OCI-LY3 (cell line): ENCODE measurements at regions not wholly inside any gene's neighbourhood (a gene's known extent, or its start where the extent isn't known, plus 50 kb on each side); places are given as distances from the start of the nearest gene placed in this dataset.

ENCODE experiments used
- EZH2phosphoT487 ChIP-seq: fragments of 200-600 bp; shearing (Covaris generic); IDR thresholded peaks from 2 replicates; pipeline ENCODE4 v1.6.1; 2018; ENCODE audit warnings: antibody characterized with exemption, mixed run types, low read depth
- TF ChIP-seq, protein P1 (sequence below): fragments of 200-600, 300-600 bp; sonication (generic); IDR thresholded peaks from 2 replicates; pipeline ENCODE4 v1.5.1; 2014; ENCODE audit warnings: antibody characterized with exemption, low read length, low read depth

DNA sequence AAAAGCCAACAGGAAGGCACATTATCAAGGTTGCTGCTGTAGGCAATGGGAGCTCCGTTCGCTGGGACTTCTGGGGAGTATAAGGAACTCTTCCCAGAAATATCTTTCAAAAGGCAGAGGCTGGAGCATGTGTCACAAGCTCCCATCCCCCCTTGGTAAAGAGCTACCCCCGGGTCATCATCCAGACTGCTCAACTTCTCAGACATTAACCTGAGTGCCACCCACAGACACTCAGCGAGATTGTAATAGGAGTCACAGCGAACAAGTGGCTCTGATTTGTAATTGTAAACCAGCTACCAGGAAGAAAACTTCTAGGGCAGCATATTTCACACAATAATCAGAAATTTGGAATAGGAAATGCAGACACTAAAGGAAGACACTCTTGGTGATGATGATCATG lies 290.2 kb upstream of the PARD3B start:
- TF ChIP-seq, protein P1, sequence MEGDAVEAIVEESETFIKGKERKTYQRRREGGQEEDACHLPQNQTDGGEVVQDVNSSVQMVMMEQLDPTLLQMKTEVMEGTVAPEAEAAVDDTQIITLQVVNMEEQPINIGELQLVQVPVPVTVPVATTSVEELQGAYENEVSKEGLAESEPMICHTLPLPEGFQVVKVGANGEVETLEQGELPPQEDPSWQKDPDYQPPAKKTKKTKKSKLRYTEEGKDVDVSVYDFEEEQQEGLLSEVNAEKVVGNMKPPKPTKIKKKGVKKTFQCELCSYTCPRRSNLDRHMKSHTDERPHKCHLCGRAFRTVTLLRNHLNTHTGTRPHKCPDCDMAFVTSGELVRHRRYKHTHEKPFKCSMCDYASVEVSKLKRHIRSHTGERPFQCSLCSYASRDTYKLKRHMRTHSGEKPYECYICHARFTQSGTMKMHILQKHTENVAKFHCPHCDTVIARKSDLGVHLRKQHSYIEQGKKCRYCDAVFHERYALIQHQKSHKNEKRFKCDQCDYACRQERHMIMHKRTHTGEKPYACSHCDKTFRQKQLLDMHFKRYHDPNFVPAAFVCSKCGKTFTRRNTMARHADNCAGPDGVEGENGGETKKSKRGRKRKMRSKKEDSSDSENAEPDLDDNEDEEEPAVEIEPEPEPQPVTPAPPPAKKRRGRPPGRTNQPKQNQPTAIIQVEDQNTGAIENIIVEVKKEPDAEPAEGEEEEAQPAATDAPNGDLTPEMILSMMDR, result no peak
- TF ChIP-seq EZH2phosphoT487, result no peak
